CD14-positive monocyte (primary cell): ENCODE measurements at regions not wholly inside any gene's neighbourhood (a gene's known extent, or its start where the extent isn't known, plus 50 kb on each side); places are given as distances from the start of the nearest gene placed in this dataset.

Experiments
- DNase-seq, 3 donors: peaks; one replicate each; pipeline ENCODE4 v3.0.0-alpha.2; 2011 to 2022
- H2AFZ ChIP-seq: 2 replicates; pipeline ENCODE4 v1.6.0; 2012; ENCODE audit warnings: mild to moderate bottlenecking, low read depth, low read length, inconsistent platforms; ENCODE audit not compliant: insufficient read depth, poor library complexity, severe bottlenecking
- H3K27ac ChIP-seq, 2 donors: 1 replicate in 1 of 2; 2 replicates in 1 of 2; pipeline ENCODE4 v1.5.1; 2012 to 2013; ENCODE audit warnings: low read length in 2 of 2, control low read depth in 1 of 2, inconsistent platforms in 1 of 2, low read depth in 1 of 2, mild to moderate bottlenecking in 1 of 2
- H3K27me3 ChIP-seq, 2 donors: one replicate each; pipeline versions ENCODE4 v1.6.0 to v1.6.1; 2011 to 2013; ENCODE audit warnings: low read length in 2 of 2; ENCODE audit not compliant: control insufficient read depth in 2 of 2, insufficient read depth in 2 of 2
- H3K36me3 ChIP-seq, 2 donors: replicated peaks in 1 of 2; 1 replicate in 1 of 2; 2 replicates in 1 of 2; pipeline versions ENCODE4 v1.5.1 to v1.6.1; 2012 to 2013; ENCODE audit warnings: low read length in 2 of 2, control low read depth in 1 of 2, inconsistent platforms in 1 of 2, mild to moderate bottlenecking in 1 of 2; ENCODE audit not compliant: insufficient read depth in 2 of 2, control insufficient read depth in 1 of 2
- H3K4me1 ChIP-seq, 2 donors: 1 replicate in 1 of 2; 2 replicates in 1 of 2; pipeline versions ENCODE4 v1.5.1 to v1.6.1; 2012 to 2013; ENCODE audit warnings: low read length in 2 of 2, control low read depth in 1 of 2, inconsistent platforms in 1 of 2, mild to moderate bottlenecking in 1 of 2, moderate library complexity in 1 of 2; ENCODE audit not compliant: insufficient read depth in 2 of 2, control insufficient read depth in 1 of 2
- H3K4me2 ChIP-seq: replicated peaks from 2 replicates; pipeline ENCODE3; 2012; ENCODE audit warnings: low read length, moderate library complexity, mild to moderate bottlenecking; ENCODE audit not compliant: poor library complexity, severe bottlenecking; ENCODE audit errors: extremely low read depth
- H3K4me3 ChIP-seq, 3 experiments: fragments of 200-600 bp in 1 of 3; sonication (generic) in 1 of 3; replicated peaks in 1 of 3; 1 replicate in 2 of 3; 2 replicates in 1 of 3; pipeline ENCODE4 v1.5.1; 2011 to 2013; ENCODE audit warnings: low read length in 3 of 3, mild to moderate bottlenecking in 3 of 3, control low read depth in 2 of 3, low read depth in 2 of 3, inconsistent platforms in 1 of 3, moderate library complexity in 1 of 3
- H3K79me2 ChIP-seq: 2 replicates; pipeline ENCODE4 v1.6.0; 2012; ENCODE audit warnings: mild to moderate bottlenecking, control low read depth, inconsistent platforms, low read length, moderate library complexity; ENCODE audit not compliant: insufficient read depth
- H3K9ac ChIP-seq: 2 replicates; pipeline ENCODE4 v1.6.0; 2017; ENCODE audit warnings: low read length, mild to moderate bottlenecking; ENCODE audit not compliant: insufficient read depth, poor library complexity, severe bottlenecking
- H3K9me3 ChIP-seq, 2 donors: replicated peaks in 1 of 2; 1 replicate in 1 of 2; 2 replicates in 1 of 2; pipeline versions ENCODE4 v1.5.1 to v1.6.1; 2012 to 2013; ENCODE audit warnings: low read length in 2 of 2, control low read depth in 1 of 2; ENCODE audit not compliant: control insufficient read depth in 1 of 2, insufficient read depth in 1 of 2
- H4K20me1 ChIP-seq: 2 replicates; pipeline ENCODE4 v1.6.0; 2012; ENCODE audit warnings: mild to moderate bottlenecking, low read length, control low read depth, moderate library complexity; ENCODE audit not compliant: insufficient read depth
- H3K27ac Mint-ChIP-seq, 7 donors: one replicate each; pipeline ENCODE4 v1.8.0; 2020; ENCODE audit warnings: mild to moderate bottlenecking in 7 of 7, mixed read lengths in 7 of 7, moderate library complexity in 6 of 7, inconsistent platforms in 2 of 7
- H3K27me3 Mint-ChIP-seq, 3 donors: one replicate each; pipeline ENCODE4 v1.8.0; 2021 to 2022; ENCODE audit warnings: low read depth in 3 of 3, mild to moderate bottlenecking in 3 of 3, mixed read lengths in 3 of 3, moderate library complexity in 3 of 3, inconsistent platforms in 1 of 3
- H3K36me3 Mint-ChIP-seq, 2 donors: one replicate each; pipeline ENCODE4 v1.8.0; 2020; ENCODE audit warnings: mixed read lengths in 2 of 2, inconsistent platforms in 1 of 2, mild to moderate bottlenecking in 1 of 2
- H3K4me1 Mint-ChIP-seq: one replicate; pipeline ENCODE4 v1.8.0; 2020; ENCODE audit warnings: mild to moderate bottlenecking, mixed read lengths
- H3K4me3 Mint-ChIP-seq, 2 donors: one replicate each; pipeline ENCODE4 v1.8.0; 2020; ENCODE audit warnings: mild to moderate bottlenecking in 2 of 2, mixed read lengths in 2 of 2, moderate library complexity in 1 of 2
- H3K9me3 Mint-ChIP-seq, 7 donors: one replicate each; pipeline ENCODE4 v1.8.0; 2020 to 2022; ENCODE audit warnings: mixed read lengths in 7 of 7, mild to moderate bottlenecking in 6 of 7, moderate library complexity in 6 of 7, inconsistent platforms in 2 of 7
- CTCF ChIP-seq: fragments of 200-600 bp; IDR thresholded peaks from one replicate; pipeline ENCODE4 v1.8.0; 2022; ENCODE audit warnings: antibody characterized with exemption, mild to moderate bottlenecking
- WGBS: methylation state at CpG from one replicate; pipeline ENCODE4 v1.1.5; 2013; ENCODE audit warnings: missing lambda C conversion rate; ENCODE audit not compliant: insufficient coverage; 5-methylcytosine and 5-hydroxymethylcytosine counted together
- intact Hi-C, 2 donors: fragments of 100-400 bp; cut with micrococcal nuclease; formaldehyde crosslinking; loops; one replicate each; pipeline versions ENCODE4 v1.15.0 to v1.15.1; 2023

GRCh38 chr11:23233075-23233474 is 372.8 kb upstream of the CCDC179 start:
- no peaks in the 10 kb centered on the region for H3K36me3 Mint-ChIP-seq
- no peak for TF ChIP-seq CTCF
- Histone ChIP-seq H4K20me1 (no peaks in the 10 kb centered on the region), H2AFZ (no peak overlapping the region), H3K4me3 (no peak overlapping the region), H3K79me2 (no peaks in the 10 kb centered on the region), H3K27ac (no peak overlapping the region), H3K27me3 (no peaks in the 10 kb centered on the region), H3K4me1 (no peaks in the 10 kb centered on the region), H3K9me3 (peaks cover 0 to under 1% of the 10 kb centered on the region in 2 donors), H3K9ac (no peak overlapping the region), H3K4me2 (no peak overlapping the region), H3K36me3 (no peaks in the 10 kb centered on the region)
- no peaks in the 10 kb centered on the region for H3K4me1 Mint-ChIP-seq
- intact Hi-C loops, result no loop called here
- H3K27me3 Mint-ChIP-seq, result peaks cover 0 to 2% (median 1%) of the 10 kb centered on the region in 3 donors
- H3K27ac Mint-ChIP-seq, result no peak overlapping the region
- DNase-seq, result no peak
- no peak overlapping the region for H3K4me3 Mint-ChIP-seq
- H3K9me3 Mint-ChIP-seq, result peaks cover 0 to 4% (median 0%) of the 10 kb centered on the region in 7 donors
- WGBS, result no CpG with 5 or more reads among the region's 3 CpGs

- Histone ChIP-seq H3K9ac (no peak overlapping the region), H3K4me3 (no peak overlapping the region), H3K9me3 (peaks cover 0 to 4% of the 10 kb centered on the region in 2 donors), H3K4me2 (no peak overlapping the region), H4K20me1 (no peaks in the 10 kb centered on the region), H3K4me1 (no peaks in the 10 kb centered on the region), H3K79me2 (no peaks in the 10 kb centered on the region), H3K27me3 (no peaks in the 10 kb centered on the region), H3K27ac (no peak overlapping the region), H3K36me3 (no peaks in the 10 kb centered on the region), H2AFZ (no peak overlapping the region)
- Mint-ChIP-seq H3K4me3 (no peak overlapping the region), H3K4me1 (no peaks in the 10 kb centered on the region), H3K9me3 (peaks cover 0 to 4% (median 0%) of the 10 kb centered on the region in 7 donors), H3K36me3 (no peaks in the 10 kb centered on the region), H3K27me3 (peaks cover 0 to under 1% (median 0%) of the 10 kb centered on the region in 3 donors), H3K27ac (no peak overlapping the region)
- intact Hi-C loops, result no loop called here
- DNase-seq, result no peak
- TF ChIP-seq CTCF, result no peak
- no CpG with 5 or more reads among the region's 2 CpGs for WGBS
These were observed 376.7 kb upstream of the CCDC179 start for GRCh38 chr11:23236826-23237555.
